HEK293T (cell line): ENCODE measurements at regions not wholly inside any gene's neighbourhood (a gene's known extent, or its start where the extent isn't known, plus 50 kb on each side); places are given as distances from the start of the nearest gene placed in this dataset.

ENCODE experiments used
- BHLHE40 ChIP-seq: fragments of 450-650 bp; IDR thresholded peaks from 2 replicates; pipeline ENCODE4 v1.6.1; 2016; ENCODE audit warnings: mild to moderate bottlenecking, moderate library complexity, borderline replicate concordance
- NFRKB ChIP-seq: fragments of 450-650 bp; IDR thresholded peaks from 2 replicates; pipeline ENCODE4 v1.6.1; 2016; ENCODE audit warnings: mild to moderate bottlenecking, moderate library complexity

GRCh38 chr10:9745158-9745557 is 1272.5 kb upstream of the CELF2 start:
- TF ChIP-seq BHLHE40, result no peak
- no peak for TF ChIP-seq NFRKB
